ENCODE measurements at regions not wholly inside any gene's neighbourhood (a gene's known extent, or its start where the extent isn't known, plus 50 kb on each side); places are given as distances from the start of the nearest gene placed in this dataset.
"Not testable (repeated sequence)": the region's sequence is repeated elsewhere in the genome, so short reads cannot be mapped to it uniquely, and the experiment has no call there.

- Mint-ChIP-seq H3K4me3 (no peak overlapping the region), H3K36me3 (ENCODE audit: low read depth) (no peaks in the 10 kb centered on the region), H3K4me1 (no peaks in the 10 kb centered on the region), H3K27me3 (ENCODE audit: low read depth) (no peaks in the 10 kb centered on the region), H3K27ac (ENCODE audit: unreplicated experiment) (no peak overlapping the region), H3K9me3 (no peaks in the 10 kb centered on the region)
- no peak for DNase-seq (ENCODE audit: low read depth, low spot score)
- TF ChIP-seq CTCF (conservative IDR thresholded peaks at IDR 0.05): no peak
Measured at GRCh38 chr9:97132865-97133264, 93.9 kb upstream of the CTSV start.

GRCh38 chr9:97130864-97131263, 91.9 kb upstream of the CTSV start:
- H3K27me3 Mint-ChIP-seq (ENCODE audit: low read depth): not testable (repeated sequence)

GRCh38 chr9:97130387-97130786, 91.4 kb upstream of the CTSV start:
- not testable (repeated sequence) for H3K27me3 Mint-ChIP-seq (ENCODE audit: low read depth); H3K36me3 Mint-ChIP-seq (ENCODE audit: low read depth); H3K9me3 Mint-ChIP-seq; H3K27ac Mint-ChIP-seq (ENCODE audit: unreplicated experiment); H3K4me3 Mint-ChIP-seq; H3K4me1 Mint-ChIP-seq; DNase-seq (ENCODE audit: low read depth, low spot score)

More at GRCh38 chr9:97130864-97131263, 91.9 kb upstream of the CTSV start:
- H3K4me1 Mint-ChIP-seq; H3K36me3 Mint-ChIP-seq (ENCODE audit: low read depth); H3K27ac Mint-ChIP-seq (ENCODE audit: unreplicated experiment); H3K9me3 Mint-ChIP-seq; DNase-seq (ENCODE audit: low read depth, low spot score); H3K4me3 Mint-ChIP-seq: not testable (repeated sequence)

- H3K27me3 Mint-ChIP-seq (ENCODE audit: low read depth): no peaks in the 10 kb centered on the region
- no peak for DNase-seq (ENCODE audit: low read depth, low spot score)
- H3K4me1 Mint-ChIP-seq: no peaks in the 10 kb centered on the region
- peaks cover 4% of the 10 kb centered on the region for H3K9me3 Mint-ChIP-seq
- H3K4me3 Mint-ChIP-seq: no peak overlapping the region
- TF ChIP-seq CTCF (conservative IDR thresholded peaks at IDR 0.05): no peak
- no peaks in the 10 kb centered on the region for H3K36me3 Mint-ChIP-seq (ENCODE audit: low read depth)
- no peak overlapping the region for H3K27ac Mint-ChIP-seq (ENCODE audit: unreplicated experiment)
Measured at GRCh38 chr9:97128919-97129318, 90.0 kb upstream of the CTSV start.

GRCh38 chr9:97124256-97124655, 85.3 kb upstream of the CTSV start:
- Mint-ChIP-seq H3K4me3 (no peak overlapping the region), H3K36me3 (ENCODE audit: low read depth) (peaks cover 13% of the 10 kb centered on the region), H3K27me3 (ENCODE audit: low read depth) (no peaks in the 10 kb centered on the region), H3K27ac (ENCODE audit: unreplicated experiment) (no peak overlapping the region), H3K4me1 (no peaks in the 10 kb centered on the region), H3K9me3 (peaks cover 10% of the 10 kb centered on the region)
- no peak for DNase-seq (ENCODE audit: low read depth, low spot score)
- TF ChIP-seq CTCF (conservative IDR thresholded peaks at IDR 0.05): no peak

- H3K36me3 Mint-ChIP-seq (ENCODE audit: low read depth): no peaks in the 10 kb centered on the region
- no peaks in the 10 kb centered on the region for H3K4me1 Mint-ChIP-seq
- no peak overlapping the region for H3K27ac Mint-ChIP-seq (ENCODE audit: unreplicated experiment)
- no peaks in the 10 kb centered on the region for H3K9me3 Mint-ChIP-seq
- no peak overlapping the region for H3K4me3 Mint-ChIP-seq
- H3K27me3 Mint-ChIP-seq (ENCODE audit: low read depth): no peaks in the 10 kb centered on the region
- no peak for TF ChIP-seq CTCF (conservative IDR thresholded peaks at IDR 0.05)
- DNase-seq (ENCODE audit: low read depth, low spot score): no peak
Measured at GRCh38 chr9:97110696-97111095, 71.8 kb upstream of the CTSV start.

All from neural crest cell (in vitro differentiated cells).